Muscle layer of colon (tissue), 2 donors: ENCODE measurements at regions not wholly inside any gene's neighbourhood (a gene's known extent, or its start where the extent isn't known, plus 50 kb on each side); places are given as distances from the start of the nearest gene placed in this dataset.

Experiments
- H3K27ac ChIP-seq: one replicate; pipeline ENCODE4 v1.7.0; 2013; ENCODE audit warnings: low read depth, mild to moderate bottlenecking, low read length, moderate library complexity
- H3K27me3 ChIP-seq, 2 donors: one replicate each; pipeline ENCODE4 v1.7.0; 2013; ENCODE audit warnings: low read length in 2 of 2, mild to moderate bottlenecking in 2 of 2; ENCODE audit not compliant: insufficient read depth in 2 of 2, control insufficient read depth in 1 of 2
- H3K36me3 ChIP-seq: one replicate; pipeline ENCODE4 v1.7.0; 2013; ENCODE audit warnings: mild to moderate bottlenecking, low read length; ENCODE audit not compliant: insufficient read depth
- H3K4me1 ChIP-seq: one replicate; pipeline ENCODE4 v1.7.0; 2013; ENCODE audit warnings: mild to moderate bottlenecking, low read length; ENCODE audit not compliant: insufficient read depth
- H3K4me3 ChIP-seq, 2 donors: one replicate each; pipeline ENCODE4 v1.7.0; 2013; ENCODE audit warnings: low read length in 2 of 2, low read depth in 1 of 2, mild to moderate bottlenecking in 1 of 2, moderate library complexity in 1 of 2
- H3K9ac ChIP-seq: one replicate; pipeline ENCODE4 v1.7.0; 2013; ENCODE audit warnings: low read length
- H3K9me3 ChIP-seq: one replicate; pipeline ENCODE4 v1.7.0; 2013; ENCODE audit warnings: mild to moderate bottlenecking, low read length
- donor health status: abdominal sarcoma.
- donor health status: Adenocarcinoma of cecum.

DNA sequence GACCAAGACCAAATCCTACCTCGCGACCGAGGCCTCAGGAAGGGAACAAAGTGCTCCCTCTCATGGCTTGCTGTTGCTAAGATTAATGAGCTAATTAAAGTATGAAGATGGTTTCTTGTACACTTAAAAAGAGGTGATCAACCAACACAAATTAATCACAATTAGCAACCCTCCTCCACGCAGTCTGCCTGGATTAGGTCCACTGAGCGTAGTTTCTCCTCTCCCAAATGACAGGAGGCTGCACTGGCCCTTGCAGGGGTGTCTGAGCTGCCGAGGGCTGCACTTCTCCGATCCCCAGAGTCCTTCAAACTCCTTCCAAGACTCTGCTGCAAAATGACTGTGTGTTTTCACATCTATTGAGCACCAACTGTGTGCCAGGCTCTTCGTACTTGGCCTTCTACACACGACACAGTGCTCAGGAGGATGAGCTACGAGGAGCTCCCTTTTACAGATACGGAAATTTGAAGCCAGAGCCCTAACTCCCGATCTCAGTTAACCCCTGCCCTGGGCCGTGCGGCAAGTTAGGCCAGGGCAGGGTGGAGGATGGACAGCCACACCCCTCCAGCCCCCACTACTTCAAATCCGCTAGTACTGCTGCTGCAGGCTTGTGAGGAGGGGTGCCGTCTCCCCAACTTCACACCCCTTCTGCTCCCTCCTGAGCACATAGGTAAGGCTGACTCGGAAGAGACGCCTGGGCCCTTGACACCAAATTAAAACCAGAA lies 101.0 kb upstream of the LINGO1 start:
- H3K9me3 ChIP-seq, result no peaks in the 10 kb centered on the region
- H3K36me3 ChIP-seq, result no peaks in the 10 kb centered on the region
- no peaks in the 10 kb centered on the region for H3K4me1 ChIP-seq
- no peak overlapping the region for H3K4me3 ChIP-seq
- peaks cover 0 to under 1% of the 10 kb centered on the region in 2 donors for H3K27me3 ChIP-seq
- no peak overlapping the region for H3K27ac ChIP-seq
- no peak overlapping the region for H3K9ac ChIP-seq

DNA sequence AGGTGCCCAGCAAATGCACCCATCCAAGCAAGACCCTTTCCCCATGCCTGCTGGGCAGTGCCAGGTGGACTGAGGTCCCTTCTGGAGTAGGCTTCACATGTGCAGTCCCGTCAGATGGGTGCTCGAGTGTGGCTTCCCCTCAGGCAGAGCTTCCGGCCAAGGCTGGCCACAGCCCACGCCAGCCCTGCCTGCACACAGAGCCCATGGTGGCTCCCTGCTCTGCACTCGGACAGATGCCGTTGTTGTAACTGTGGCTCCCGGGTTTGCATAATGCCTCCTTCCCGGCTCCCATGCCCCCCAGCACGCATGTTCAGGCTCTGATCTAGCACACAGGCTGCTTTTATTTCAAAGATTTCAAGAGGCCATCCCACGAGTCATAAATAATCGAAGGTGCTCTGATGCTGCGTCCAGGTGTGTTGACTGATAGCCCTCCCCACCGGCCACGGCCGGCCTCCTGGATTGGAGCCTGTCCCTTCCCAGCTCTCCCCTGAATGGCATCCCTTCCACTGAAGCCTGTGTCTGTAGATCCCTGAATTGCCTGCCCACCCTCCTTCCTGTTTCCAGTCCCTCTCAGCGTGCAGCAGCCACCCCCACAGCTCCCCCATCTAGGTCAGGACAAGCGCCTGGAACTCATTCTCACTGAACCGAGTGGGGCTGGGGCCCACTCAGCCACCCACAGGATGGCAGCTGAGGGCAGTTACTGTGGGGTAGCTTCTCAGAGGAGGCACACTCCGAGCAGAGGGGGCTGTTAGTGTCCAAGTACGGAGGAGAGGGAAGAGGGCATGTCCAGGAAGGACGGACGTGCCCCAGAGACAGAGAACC lies 100.0 kb upstream of the LINGO1 start:
- no peaks in the 10 kb centered on the region for H3K27me3 ChIP-seq
- no peaks in the 10 kb centered on the region for H3K36me3 ChIP-seq
- no peak overlapping the region for H3K4me3 ChIP-seq
- no peaks in the 10 kb centered on the region for H3K9me3 ChIP-seq
- no peaks in the 10 kb centered on the region for H3K4me1 ChIP-seq
- no peak overlapping the region for H3K9ac ChIP-seq
- no peak overlapping the region for H3K27ac ChIP-seq

DNA sequence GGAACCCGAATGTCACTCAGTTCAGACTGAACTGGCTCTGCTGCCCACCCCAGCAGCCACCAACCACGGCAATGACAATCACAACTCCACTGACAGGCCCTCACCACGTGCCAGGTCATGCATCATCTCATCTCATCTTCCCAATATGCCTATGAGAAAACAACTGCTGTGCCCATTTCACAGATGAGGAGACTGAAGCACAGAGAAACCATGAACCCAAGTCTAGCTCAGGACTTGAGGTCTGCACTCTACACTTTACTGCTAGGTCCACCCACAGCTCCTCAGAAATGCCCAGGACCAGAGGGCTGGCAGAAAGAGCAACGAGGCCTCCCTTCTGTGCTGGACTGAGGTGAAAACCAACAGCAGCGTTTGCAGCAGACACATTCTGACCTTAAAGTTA lies 99.2 kb upstream of the LINGO1 start:
- Histone ChIP-seq H3K4me3 (no peak overlapping the region), H3K27ac (no peak overlapping the region), H3K27me3 (no peaks in the 10 kb centered on the region), H3K36me3 (no peaks in the 10 kb centered on the region), H3K4me1 (no peaks in the 10 kb centered on the region), H3K9ac (no peak overlapping the region), H3K9me3 (no peaks in the 10 kb centered on the region)

DNA sequence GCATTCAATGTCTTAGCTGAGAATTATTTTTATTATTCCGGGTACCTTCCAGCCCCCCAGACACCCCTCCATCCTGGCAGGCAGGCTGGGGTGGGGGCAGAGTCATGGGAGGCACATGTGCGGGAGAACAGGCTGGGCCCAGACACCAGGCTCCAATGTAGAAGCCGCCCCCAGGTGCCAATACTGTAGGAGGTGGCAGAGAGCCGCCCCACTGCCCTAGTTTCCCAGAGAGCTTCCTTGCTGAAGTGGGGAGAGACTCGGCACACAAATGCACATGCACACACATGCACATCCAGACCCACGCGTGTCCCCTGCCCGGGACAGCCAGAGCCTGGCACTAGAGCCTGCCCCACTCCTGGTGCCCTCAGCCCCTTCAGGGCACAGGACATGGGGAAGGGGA lies 98.4 kb upstream of the LINGO1 start:
- H3K4me3 ChIP-seq, result no peak overlapping the region
- no peaks in the 10 kb centered on the region for H3K36me3 ChIP-seq
- no peaks in the 10 kb centered on the region for H3K9me3 ChIP-seq
- no peaks in the 10 kb centered on the region for H3K27me3 ChIP-seq
- no peaks in the 10 kb centered on the region for H3K4me1 ChIP-seq
- H3K9ac ChIP-seq, result no peak overlapping the region
- no peak overlapping the region for H3K27ac ChIP-seq

DNA sequence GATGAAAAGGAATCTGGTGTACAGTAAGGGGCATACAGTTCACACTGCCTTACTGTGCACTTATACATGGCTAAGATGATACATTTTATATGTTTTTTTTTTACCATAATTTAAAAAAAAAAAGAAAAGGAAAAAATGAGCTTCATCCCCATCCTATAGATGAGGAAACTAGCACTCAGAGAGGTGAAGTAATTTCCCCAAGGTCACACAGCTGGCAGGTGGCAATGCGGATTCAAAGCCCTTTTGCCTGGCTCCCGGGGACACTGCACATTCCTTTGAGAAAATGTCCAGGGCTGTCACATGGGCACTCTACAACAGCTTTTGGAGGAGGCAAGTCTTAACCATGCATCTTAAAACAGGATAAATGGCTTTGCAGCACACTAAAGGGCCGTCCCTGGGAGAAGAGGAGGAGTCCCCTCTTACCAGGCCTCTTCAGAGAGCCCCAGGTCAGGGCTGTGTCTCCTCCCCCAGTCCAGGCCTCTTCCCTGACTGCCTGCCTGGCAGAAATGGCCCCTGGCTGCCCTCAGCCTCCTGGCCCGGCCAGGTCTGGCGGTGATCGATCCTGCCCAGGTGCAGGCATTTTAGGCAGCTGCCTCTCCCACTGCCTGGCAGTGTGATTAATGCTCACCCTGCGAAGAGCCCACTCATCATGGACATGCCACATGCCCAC lies 95.1 kb upstream of the LINGO1 start:
- H3K9me3 ChIP-seq, result no peaks in the 10 kb centered on the region
- no peaks in the 10 kb centered on the region for H3K36me3 ChIP-seq
- H3K27ac ChIP-seq, result no peak overlapping the region
- H3K9ac ChIP-seq, result no peak overlapping the region
- no peaks in the 10 kb centered on the region for H3K27me3 ChIP-seq
- no peaks in the 10 kb centered on the region for H3K4me1 ChIP-seq
- H3K4me3 ChIP-seq, result no peak overlapping the region

DNA sequence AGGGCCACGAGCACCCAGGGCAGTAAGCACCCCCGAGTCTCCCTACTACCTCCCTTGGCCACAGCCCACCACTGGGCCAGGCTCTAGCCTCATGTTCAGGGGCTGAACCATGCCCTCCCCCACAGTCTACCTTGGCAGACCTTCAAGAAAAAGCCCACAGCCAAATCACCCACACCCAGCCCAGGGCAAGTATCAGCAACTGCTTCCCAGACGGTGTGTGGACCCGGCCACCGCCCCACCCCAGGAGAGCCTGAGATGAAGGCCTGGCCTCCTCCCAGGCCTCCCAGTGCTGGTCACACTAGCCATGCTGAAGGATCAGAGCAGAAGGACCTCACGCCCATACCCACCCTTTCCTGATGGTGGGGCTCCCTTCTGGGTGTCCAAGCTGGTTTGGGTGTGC lies 92.0 kb upstream of the LINGO1 start:
- Histone ChIP-seq H3K27ac (no peak overlapping the region), H3K27me3 (no peaks in the 10 kb centered on the region)

DNA sequence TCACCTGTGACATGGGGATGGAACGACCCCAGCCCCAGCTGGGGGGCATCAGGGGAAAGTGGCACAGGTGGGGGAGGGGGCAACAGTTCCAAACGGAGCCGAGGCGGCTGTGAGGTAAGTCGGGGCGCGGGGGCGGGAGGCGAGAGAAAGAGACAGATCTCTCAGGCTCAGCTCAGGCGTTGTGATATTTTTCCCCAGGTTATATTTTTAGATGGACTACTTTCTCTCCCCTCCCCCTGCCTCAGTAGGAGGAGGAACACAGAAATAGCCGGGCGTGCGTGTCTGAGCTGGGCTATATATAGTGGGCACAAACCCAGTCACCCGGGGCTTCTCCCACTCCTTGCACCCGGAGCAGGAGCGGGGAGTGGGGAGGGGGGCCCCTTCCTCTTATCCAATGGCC lies 91.0 kb upstream of the LINGO1 start:
- H3K27ac ChIP-seq, result no peak overlapping the region
- no peaks in the 10 kb centered on the region for H3K4me1 ChIP-seq
- H3K36me3 ChIP-seq, result no peaks in the 10 kb centered on the region
- H3K9me3 ChIP-seq, result no peaks in the 10 kb centered on the region
- no peak overlapping the region for H3K9ac ChIP-seq
- H3K4me3 ChIP-seq, result no peak overlapping the region
- no peaks in the 10 kb centered on the region for H3K27me3 ChIP-seq

More for the DNA sequence above, 92.0 kb upstream of the LINGO1 start:
- H3K9me3 ChIP-seq, result no peaks in the 10 kb centered on the region
- H3K4me1 ChIP-seq, result no peaks in the 10 kb centered on the region
- no peak overlapping the region for H3K4me3 ChIP-seq
- no peaks in the 10 kb centered on the region for H3K36me3 ChIP-seq
- H3K9ac ChIP-seq, result no peak overlapping the region

DNA sequence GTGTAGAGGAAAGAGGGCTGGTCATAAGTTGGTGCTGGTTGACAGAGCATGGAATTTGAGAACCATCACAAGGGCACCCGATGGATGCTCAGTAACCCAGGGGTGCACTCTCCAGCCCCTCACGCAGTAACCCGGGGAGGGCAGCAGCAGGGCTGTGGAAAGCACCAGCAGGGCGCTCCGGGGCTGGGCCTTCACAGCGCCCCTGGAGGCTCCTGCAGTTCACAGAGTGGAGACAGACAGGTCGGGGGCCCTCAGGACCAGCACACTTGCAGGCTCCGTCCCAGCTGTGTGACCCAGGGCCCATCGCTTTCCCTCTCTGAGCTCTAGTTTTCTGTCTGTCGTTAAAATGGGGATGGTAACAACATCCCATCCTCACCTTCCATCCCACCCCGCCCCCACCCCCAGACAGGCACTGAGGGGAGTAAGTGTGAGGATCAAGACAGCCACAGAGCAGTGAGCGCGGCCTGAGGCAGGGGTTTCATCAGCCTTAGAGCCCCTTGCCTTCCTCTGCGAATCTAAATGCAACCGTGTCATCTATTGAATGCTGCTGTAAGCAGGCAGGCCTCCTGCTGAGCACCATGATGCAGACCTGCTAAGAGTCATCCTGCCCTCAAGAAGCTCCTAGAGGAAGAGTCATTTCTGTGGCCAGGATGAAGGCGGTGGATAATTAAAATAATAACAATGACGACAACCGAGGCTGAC lies 90.2 kb upstream of the LINGO1 start:
- Histone ChIP-seq H3K27ac (no peak overlapping the region), H3K36me3 (no peaks in the 10 kb centered on the region), H3K9ac (no peak overlapping the region), H3K9me3 (no peaks in the 10 kb centered on the region), H3K4me3 (no peak overlapping the region), H3K27me3 (no peaks in the 10 kb centered on the region), H3K4me1 (no peaks in the 10 kb centered on the region)

DNA sequence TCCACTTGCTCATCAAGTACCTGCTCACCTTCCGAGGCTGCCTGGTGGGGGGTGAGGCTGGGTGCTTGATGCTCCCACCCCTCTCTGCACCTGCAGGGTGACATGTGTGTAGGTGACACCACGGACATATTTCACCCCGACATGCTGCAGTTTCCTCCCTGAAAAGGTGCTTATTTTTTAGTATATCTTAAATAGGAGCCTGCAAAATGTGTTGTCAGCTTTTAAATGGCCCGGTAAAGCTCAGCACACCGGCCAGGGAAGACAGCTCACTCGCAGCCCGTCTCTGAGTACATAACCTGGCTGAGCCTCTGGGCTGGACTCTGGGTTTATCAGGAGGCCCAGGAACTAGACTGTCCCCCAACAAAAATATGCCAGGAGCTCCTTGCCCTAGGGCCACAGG lies 89.3 kb upstream of the LINGO1 start:
- Histone ChIP-seq H3K27ac (no peak overlapping the region), H3K9ac (no peak overlapping the region), H3K27me3 (no peaks in the 10 kb centered on the region), H3K4me1 (no peaks in the 10 kb centered on the region), H3K36me3 (no peaks in the 10 kb centered on the region), H3K9me3 (no peaks in the 10 kb centered on the region), H3K4me3 (no peak overlapping the region)

DNA sequence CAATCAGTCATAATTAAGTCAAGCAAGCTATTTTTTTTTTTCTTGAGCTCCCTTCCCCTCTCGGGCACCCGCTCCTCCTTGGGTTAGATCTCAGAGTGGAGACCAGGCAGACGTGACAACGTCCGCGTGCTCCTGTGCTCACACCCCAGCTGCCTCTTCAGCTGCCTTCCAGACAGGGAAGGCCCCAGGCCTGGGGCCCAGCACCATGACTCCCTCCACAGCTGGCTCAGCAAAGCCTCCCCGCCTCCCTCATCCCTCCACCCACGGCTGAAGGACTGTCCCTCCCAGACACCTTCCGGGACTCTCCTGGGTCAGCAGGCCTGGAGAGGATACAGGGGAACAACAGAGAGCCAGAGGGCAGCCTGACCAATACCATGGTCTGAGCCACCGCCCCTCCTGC lies 87.9 kb upstream of the LINGO1 start:
- Histone ChIP-seq H3K27me3 (no peaks in the 10 kb centered on the region), H3K9me3 (no peaks in the 10 kb centered on the region), H3K36me3 (no peaks in the 10 kb centered on the region), H3K9ac (no peak overlapping the region), H3K4me1 (no peaks in the 10 kb centered on the region), H3K27ac (no peak overlapping the region), H3K4me3 (no peak overlapping the region)

DNA sequence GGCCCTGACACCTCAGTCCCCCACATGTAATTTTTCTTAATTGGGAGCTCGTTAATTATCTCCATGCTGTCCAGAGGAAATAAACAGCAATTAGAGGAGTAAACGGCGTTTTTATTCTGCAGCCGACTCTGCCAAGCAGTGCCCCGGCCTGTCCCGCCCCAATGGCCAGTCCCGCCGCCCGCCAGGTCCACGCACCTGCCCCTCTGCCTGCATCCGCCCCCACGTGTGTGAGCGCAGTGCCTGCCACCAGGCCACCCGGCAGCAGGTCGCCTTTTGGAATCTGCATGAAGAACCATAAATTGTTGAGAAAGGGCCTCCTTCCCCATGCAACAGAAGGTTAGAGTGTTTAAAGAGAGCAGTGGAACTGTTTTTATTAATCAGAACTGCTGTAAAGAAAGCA lies 87.5 kb upstream of the LINGO1 start:
- H3K9me3 ChIP-seq, result no peaks in the 10 kb centered on the region
- no peak overlapping the region for H3K9ac ChIP-seq
- H3K36me3 ChIP-seq, result no peaks in the 10 kb centered on the region
- H3K4me3 ChIP-seq, result no peak overlapping the region
- H3K27ac ChIP-seq, result no peak overlapping the region
- no peaks in the 10 kb centered on the region for H3K27me3 ChIP-seq
- H3K4me1 ChIP-seq, result no peaks in the 10 kb centered on the region
